SK-N-MC (cell line): ENCODE measurements at regions not wholly inside any gene's neighbourhood (a gene's known extent, or its start where the extent isn't known, plus 50 kb on each side); places are given as distances from the start of the nearest gene placed in this dataset.

Experiments
- DNase-seq: peaks from one replicate; pipeline ENCODE4 v3.0.0-alpha.2; 2011; ENCODE audit warnings: low read depth, low spot score
- H3K27ac ChIP-seq: fragments of 200-600 bp; sonication (generic); 2 replicates; pipeline ENCODE4 v1.5.1; 2016; ENCODE audit warnings: mixed run types
- H3K36me3 ChIP-seq: fragments of 200-600 bp; sonication (generic); 2 replicates; pipeline ENCODE4 v1.6.1; 2017; ENCODE audit warnings: antibody characterized with exemption, low read length, mixed read lengths; ENCODE audit not compliant: insufficient read depth
- H3K4me3 ChIP-seq: fragments of 200-600 bp; sonication (generic); 2 replicates; pipeline ENCODE4 v1.5.1; 2016
- H3K9ac ChIP-seq: fragments of 200-600 bp; sonication (generic); 2 replicates; pipeline ENCODE4 v1.8.0; 2017; ENCODE audit warnings: mixed run types, mixed read lengths; ENCODE audit not compliant: insufficient read length
- H3K9me3 ChIP-seq: fragments of 200-600 bp; sonication (generic); 2 replicates; pipeline ENCODE4 v1.6.1; 2017; ENCODE audit warnings: low read depth, mild to moderate bottlenecking, antibody characterized with exemption, low read length, moderate library complexity, mixed read lengths
- EZH2 ChIP-seq: fragments of 200-600 bp; sonication (generic); IDR thresholded peaks from one replicate; pipeline ENCODE4 v1.6.1; 2017; ENCODE audit warnings: antibody characterized with exemption
- FOXP2 ChIP-seq: optimal IDR thresholded peaks from 2 replicates; pipeline ENCODE3; 2011; ENCODE audit warnings: mild to moderate bottlenecking, moderate library complexity; ENCODE audit not compliant: insufficient read depth; ENCODE audit errors: extremely low read length, control extremely low read depth
- POLR2AphosphoS5 ChIP-seq: IDR thresholded peaks from 2 replicates; pipeline ENCODE4 v1.6.1; 2012; ENCODE audit warnings: mild to moderate bottlenecking, low read depth, low read length, borderline replicate concordance

- TF ChIP-seq EZH2 = no peak
- TF ChIP-seq POLR2AphosphoS5 = no peak
- no peak for TF ChIP-seq FOXP2
- H3K27ac ChIP-seq = no peak overlapping the region
- no peaks in the 10 kb centered on the region for H3K36me3 ChIP-seq
- no peaks in the 10 kb centered on the region for H3K9me3 ChIP-seq
- no peak overlapping the region for H3K9ac ChIP-seq
- DNase-seq = no peak
- no peak overlapping the region for H3K4me3 ChIP-seq
Measured at GRCh38 chr14:42965512-42965911, 1358.8 kb downstream of the LRFN5 start.

- TF ChIP-seq POLR2AphosphoS5 (no peak), FOXP2 (no peak), EZH2 (no peak)
- no peak overlapping the region for H3K4me3 ChIP-seq
Measured at GRCh38 chr14:42961509-42961908, 1354.8 kb downstream of the LRFN5 start.

GRCh38 chr14:42950363-42950762 is 1343.7 kb downstream of the LRFN5 start:
- H3K27ac ChIP-seq = no peak overlapping the region
- DNase-seq = no peak
- no peak overlapping the region for H3K9ac ChIP-seq
- H3K36me3 ChIP-seq = no peaks in the 10 kb centered on the region
- no peak overlapping the region for H3K4me3 ChIP-seq
- no peaks in the 10 kb centered on the region for H3K9me3 ChIP-seq
- TF ChIP-seq FOXP2 (no peak), POLR2AphosphoS5 (no peak), EZH2 (no peak)

More at GRCh38 chr14:42961509-42961908, 1354.8 kb downstream of the LRFN5 start:
- no peak overlapping the region for H3K27ac ChIP-seq
- H3K36me3 ChIP-seq = no peaks in the 10 kb centered on the region
- DNase-seq = no peak
- H3K9ac ChIP-seq = no peak overlapping the region
- no peaks in the 10 kb centered on the region for H3K9me3 ChIP-seq

- H3K9me3 ChIP-seq = no peaks in the 10 kb centered on the region
- H3K27ac ChIP-seq = no peak overlapping the region
- no peaks in the 10 kb centered on the region for H3K36me3 ChIP-seq
- H3K9ac ChIP-seq = no peak overlapping the region
- no peak overlapping the region for H3K4me3 ChIP-seq
- TF ChIP-seq FOXP2 (no peak), POLR2AphosphoS5 (no peak), EZH2 (no peak)
- no peak for DNase-seq
Measured at GRCh38 chr14:42947991-42948390, 1341.3 kb downstream of the LRFN5 start.

GRCh38 chr14:42944284-42944683 is 1337.6 kb downstream of the LRFN5 start:
- no peak for DNase-seq
- no peak for TF ChIP-seq FOXP2
- TF ChIP-seq EZH2 = no peak
- no peak for TF ChIP-seq POLR2AphosphoS5
- no peak overlapping the region for H3K4me3 ChIP-seq
- H3K9ac ChIP-seq = no peak overlapping the region
- no peak overlapping the region for H3K27ac ChIP-seq
- no peaks in the 10 kb centered on the region for H3K36me3 ChIP-seq
- no peaks in the 10 kb centered on the region for H3K9me3 ChIP-seq

GRCh38 chr14:42931308-42931707 is 1324.6 kb downstream of the LRFN5 start:
- Histone ChIP-seq H3K9me3 (no peaks in the 10 kb centered on the region), H3K27ac (no peak overlapping the region), H3K9ac (no peak overlapping the region), H3K4me3 (no peak overlapping the region), H3K36me3 (no peaks in the 10 kb centered on the region)
- TF ChIP-seq EZH2 (no peak), FOXP2 (no peak), POLR2AphosphoS5 (no peak)
- no peak for DNase-seq

- no peak for TF ChIP-seq POLR2AphosphoS5
- no peak for TF ChIP-seq EZH2
- no peak for TF ChIP-seq FOXP2
- H3K4me3 ChIP-seq = no peak overlapping the region
- H3K36me3 ChIP-seq = no peaks in the 10 kb centered on the region
- no peaks in the 10 kb centered on the region for H3K9me3 ChIP-seq
- H3K27ac ChIP-seq = no peak overlapping the region
- H3K9ac ChIP-seq = no peak overlapping the region
- no peak for DNase-seq
Measured at GRCh38 chr14:42929806-42930480, 1323.3 kb downstream of the LRFN5 start.

GRCh38 chr14:42927313-42927712 is 1320.6 kb downstream of the LRFN5 start:
- H3K4me3 ChIP-seq = no peak overlapping the region
- no peaks in the 10 kb centered on the region for H3K9me3 ChIP-seq
- no peaks in the 10 kb centered on the region for H3K36me3 ChIP-seq
- DNase-seq = no peak
- no peak overlapping the region for H3K9ac ChIP-seq
- TF ChIP-seq FOXP2 (no peak), EZH2 (no peak), POLR2AphosphoS5 (no peak)
- H3K27ac ChIP-seq = no peak overlapping the region

GRCh38 chr14:42921901-42922300 is 1315.2 kb downstream of the LRFN5 start:
- H3K36me3 ChIP-seq = no peaks in the 10 kb centered on the region
- TF ChIP-seq EZH2 = no peak
- no peak for TF ChIP-seq FOXP2
- TF ChIP-seq POLR2AphosphoS5 = no peak

More at GRCh38 chr14:42921901-42922300, 1315.2 kb downstream of the LRFN5 start:
- DNase-seq = no peak
- Histone ChIP-seq H3K9ac (no peak overlapping the region), H3K9me3 (no peaks in the 10 kb centered on the region), H3K27ac (no peak overlapping the region), H3K4me3 (no peak overlapping the region)
